GM21737 (cell line): ENCODE measurements at regions not wholly inside any gene's neighbourhood (a gene's known extent, or its start where the extent isn't known, plus 50 kb on each side); places are given as distances from the start of the nearest gene placed in this dataset.

Source experiments
- ATAC-seq: cut with Tn5 transposase; IDR thresholded peaks from one replicate; pipeline ENCODE4 v1.9.1; 2021; ENCODE audit warnings: mild to moderate bottlenecking, moderate library complexity; ENCODE audit not compliant: unreplicated experiment

- no peak for ATAC-seq
Measured at GRCh38 chr11:116644201-116644940, 128.4 kb downstream of the BUD13 start.

GRCh38 chr11:116643521-116643920, 129.3 kb downstream of the BUD13 start:
- ATAC-seq, result no peak

GRCh38 chr11:116642902-116643301, 129.9 kb downstream of the BUD13 start:
- no peak for ATAC-seq

- ATAC-seq, result no peak
Measured at GRCh38 chr11:116642481-116642880, 130.3 kb downstream of the BUD13 start.

- ATAC-seq, result no peak
Measured at GRCh38 chr11:116641561-116642045, 131.2 kb downstream of the BUD13 start.

- ATAC-seq, result no peak
Measured at GRCh38 chr11:116640641-116641402, 132.0 kb downstream of the BUD13 start.

- ATAC-seq, result no peak
Measured at GRCh38 chr11:116638463-116638862, 134.3 kb downstream of the BUD13 start.

- ATAC-seq, result no peak
Measured at GRCh38 chr11:116637766-116638165, 135.0 kb downstream of the BUD13 start.

GRCh38 chr11:116636341-116636929, 136.4 kb downstream of the BUD13 start:
- no peak for ATAC-seq

- ATAC-seq, result no peak
Measured at GRCh38 chr11:116631201-116631600, 141.6 kb downstream of the BUD13 start.

- ATAC-seq, result no peak
Measured at GRCh38 chr11:116618461-116618860, 154.3 kb downstream of the BUD13 start.

GRCh38 chr11:116615211-116615865, 157.4 kb downstream of the BUD13 start:
- no peak for ATAC-seq

- ATAC-seq, result no peak
Measured at GRCh38 chr11:116614306-116615210, 158.2 kb downstream of the BUD13 start.

GRCh38 chr11:116613206-116613875, 159.4 kb downstream of the BUD13 start:
- ATAC-seq, result no peak

- no peak for ATAC-seq
Measured at GRCh38 chr11:116611998-116612620, 160.7 kb downstream of the BUD13 start.

- ATAC-seq, result no peak
Measured at GRCh38 chr11:116610190-116610589, 162.6 kb downstream of the BUD13 start.

- no peak for ATAC-seq
Measured at GRCh38 chr11:116607027-116607426, 165.8 kb downstream of the BUD13 start.

GRCh38 chr11:116605543-116606459, 167.0 kb downstream of the BUD13 start:
- ATAC-seq, result no peak
